Loucy (cell line): ENCODE measurements at regions not wholly inside any gene's neighbourhood (a gene's known extent, or its start where the extent isn't known, plus 50 kb on each side); places are given as distances from the start of the nearest gene placed in this dataset.
"Not testable (repeated sequence)": the region's sequence is repeated elsewhere in the genome, so short reads cannot be mapped to it uniquely, and the experiment has no call there.

Experiments used
- EZH2phosphoT487 ChIP-seq: fragments of 200-600 bp; IDR thresholded peaks from 2 replicates; pipeline ENCODE4 v1.6.1; 2018; ENCODE audit warnings: antibody characterized with exemption, mild to moderate bottlenecking, moderate library complexity, borderline replicate concordance
- TF ChIP-seq, protein P1 (sequence below): fragments of 200-600 bp; sonication (generic); conservative IDR thresholded peaks from 2 replicates; pipeline ENCODE4 v1.5.1; 2014; ENCODE audit warnings: mild to moderate bottlenecking, antibody characterized with exemption, low read length

DNA sequence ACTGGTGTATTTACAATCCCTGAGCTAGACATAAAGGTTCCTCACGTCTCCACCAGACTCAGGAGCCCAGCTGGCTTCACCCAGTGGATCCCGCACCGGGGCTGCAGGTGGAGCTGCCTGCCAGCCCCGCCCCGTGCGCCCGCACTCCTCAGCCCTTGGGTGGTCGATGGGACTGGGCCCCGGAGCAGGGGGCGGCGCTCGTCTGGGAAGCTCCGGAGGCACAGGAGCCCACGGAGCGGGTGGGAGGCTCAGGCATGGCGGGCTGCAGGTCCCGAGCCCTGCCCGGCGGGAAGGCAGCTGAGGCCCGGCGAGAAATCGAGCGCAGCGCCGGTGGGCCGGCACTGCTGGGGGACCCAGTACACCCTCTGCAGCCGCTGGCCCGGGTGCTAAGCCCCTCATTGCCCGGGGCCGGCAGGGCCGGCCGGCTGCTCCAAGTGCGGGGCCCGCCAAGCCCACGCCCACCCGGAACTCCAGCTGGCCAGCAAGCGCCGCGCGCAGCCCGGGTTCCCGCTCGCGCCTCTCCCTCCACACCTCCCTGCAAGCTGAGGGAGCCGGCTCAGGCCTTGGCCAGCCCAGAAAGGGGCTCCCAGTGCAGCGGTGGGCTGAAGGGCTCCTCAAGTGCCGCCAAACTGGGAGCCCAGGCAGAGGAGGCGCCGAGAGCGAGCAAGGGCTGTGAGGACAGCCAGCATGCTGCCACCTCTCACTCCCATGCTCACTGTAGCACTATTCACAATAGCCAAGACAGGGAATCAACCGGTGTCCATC, 79.3 kb upstream of the RGPD4 start:
- TF ChIP-seq, protein P1, sequence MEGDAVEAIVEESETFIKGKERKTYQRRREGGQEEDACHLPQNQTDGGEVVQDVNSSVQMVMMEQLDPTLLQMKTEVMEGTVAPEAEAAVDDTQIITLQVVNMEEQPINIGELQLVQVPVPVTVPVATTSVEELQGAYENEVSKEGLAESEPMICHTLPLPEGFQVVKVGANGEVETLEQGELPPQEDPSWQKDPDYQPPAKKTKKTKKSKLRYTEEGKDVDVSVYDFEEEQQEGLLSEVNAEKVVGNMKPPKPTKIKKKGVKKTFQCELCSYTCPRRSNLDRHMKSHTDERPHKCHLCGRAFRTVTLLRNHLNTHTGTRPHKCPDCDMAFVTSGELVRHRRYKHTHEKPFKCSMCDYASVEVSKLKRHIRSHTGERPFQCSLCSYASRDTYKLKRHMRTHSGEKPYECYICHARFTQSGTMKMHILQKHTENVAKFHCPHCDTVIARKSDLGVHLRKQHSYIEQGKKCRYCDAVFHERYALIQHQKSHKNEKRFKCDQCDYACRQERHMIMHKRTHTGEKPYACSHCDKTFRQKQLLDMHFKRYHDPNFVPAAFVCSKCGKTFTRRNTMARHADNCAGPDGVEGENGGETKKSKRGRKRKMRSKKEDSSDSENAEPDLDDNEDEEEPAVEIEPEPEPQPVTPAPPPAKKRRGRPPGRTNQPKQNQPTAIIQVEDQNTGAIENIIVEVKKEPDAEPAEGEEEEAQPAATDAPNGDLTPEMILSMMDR: not testable (repeated sequence)
- TF ChIP-seq EZH2phosphoT487: not testable (repeated sequence)
